GM12872 (cell line): ENCODE measurements at regions not wholly inside any gene's neighbourhood (a gene's known extent, or its start where the extent isn't known, plus 50 kb on each side); places are given as distances from the start of the nearest gene placed in this dataset.

ENCODE experiments used
- TF ChIP-seq, protein P1 (sequence below): IDR thresholded peaks from 3 replicates; pipeline ENCODE4 v1.5.1; 2011; ENCODE audit warnings: low read depth, mild to moderate bottlenecking, low read length, moderate library complexity; ENCODE audit not compliant: insufficient read depth

DNA sequence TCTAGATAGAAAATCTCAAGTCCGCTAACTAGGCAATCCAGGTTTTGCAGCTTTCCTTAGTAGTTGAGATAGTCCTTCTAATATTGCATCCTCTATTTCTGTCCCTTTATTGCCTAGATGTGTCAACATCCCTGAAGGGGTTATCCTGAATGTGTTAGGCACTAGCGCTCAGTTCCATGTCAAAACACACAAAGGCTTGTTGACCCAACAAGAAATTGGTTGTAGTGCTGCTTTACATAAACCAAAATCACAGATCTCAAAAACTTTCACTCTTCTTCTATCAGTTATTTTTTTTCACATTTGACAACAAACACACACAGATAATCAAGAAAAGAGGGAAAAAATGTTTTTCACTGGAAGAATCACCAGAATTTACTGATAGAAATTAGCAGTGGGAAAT, 51.4 kb upstream of the SOX2 start:
- TF ChIP-seq, protein P1, sequence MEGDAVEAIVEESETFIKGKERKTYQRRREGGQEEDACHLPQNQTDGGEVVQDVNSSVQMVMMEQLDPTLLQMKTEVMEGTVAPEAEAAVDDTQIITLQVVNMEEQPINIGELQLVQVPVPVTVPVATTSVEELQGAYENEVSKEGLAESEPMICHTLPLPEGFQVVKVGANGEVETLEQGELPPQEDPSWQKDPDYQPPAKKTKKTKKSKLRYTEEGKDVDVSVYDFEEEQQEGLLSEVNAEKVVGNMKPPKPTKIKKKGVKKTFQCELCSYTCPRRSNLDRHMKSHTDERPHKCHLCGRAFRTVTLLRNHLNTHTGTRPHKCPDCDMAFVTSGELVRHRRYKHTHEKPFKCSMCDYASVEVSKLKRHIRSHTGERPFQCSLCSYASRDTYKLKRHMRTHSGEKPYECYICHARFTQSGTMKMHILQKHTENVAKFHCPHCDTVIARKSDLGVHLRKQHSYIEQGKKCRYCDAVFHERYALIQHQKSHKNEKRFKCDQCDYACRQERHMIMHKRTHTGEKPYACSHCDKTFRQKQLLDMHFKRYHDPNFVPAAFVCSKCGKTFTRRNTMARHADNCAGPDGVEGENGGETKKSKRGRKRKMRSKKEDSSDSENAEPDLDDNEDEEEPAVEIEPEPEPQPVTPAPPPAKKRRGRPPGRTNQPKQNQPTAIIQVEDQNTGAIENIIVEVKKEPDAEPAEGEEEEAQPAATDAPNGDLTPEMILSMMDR = no peak

DNA sequence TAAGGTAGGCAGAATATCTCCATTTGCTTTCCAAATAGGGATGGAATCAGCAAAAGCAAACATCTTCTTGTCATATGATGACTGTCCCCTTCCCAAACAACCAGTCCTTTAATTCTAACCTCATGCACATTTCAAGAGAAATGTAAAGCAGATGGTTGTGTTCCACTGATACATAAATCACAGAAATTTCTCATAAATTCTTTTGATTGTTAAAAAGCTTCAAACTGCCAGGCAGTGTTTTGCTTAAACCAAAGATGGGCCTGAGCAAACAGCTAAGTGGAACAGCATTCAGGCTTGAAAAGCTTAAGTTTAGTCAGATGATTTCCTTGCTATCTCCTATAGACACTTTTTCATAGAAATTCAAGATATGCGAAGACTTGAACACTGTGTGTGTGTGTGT, 74.3 kb upstream of the SOX2 start:
- TF ChIP-seq, protein P1 = no peak

DNA sequence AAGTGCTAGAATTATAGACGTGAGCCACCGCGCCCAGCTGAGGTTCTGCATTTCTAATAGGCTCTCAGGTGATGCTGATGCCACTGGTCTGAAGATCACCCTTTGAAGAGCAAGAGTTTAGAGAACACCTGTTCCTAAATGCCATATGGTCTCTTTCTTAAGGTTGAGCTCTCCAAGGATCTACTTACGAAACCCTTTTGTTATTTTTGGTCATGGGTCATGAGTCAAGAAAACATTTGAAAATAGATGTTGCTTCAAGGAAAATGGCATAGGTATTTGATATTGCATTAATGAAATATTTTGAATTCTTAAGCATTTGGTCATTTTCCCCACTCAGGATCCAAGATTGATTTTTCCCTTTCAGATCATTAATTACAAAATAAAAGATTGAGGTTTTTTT, 74.7 kb upstream of the SOX2 start:
- TF ChIP-seq, protein P1 = no peak

DNA sequence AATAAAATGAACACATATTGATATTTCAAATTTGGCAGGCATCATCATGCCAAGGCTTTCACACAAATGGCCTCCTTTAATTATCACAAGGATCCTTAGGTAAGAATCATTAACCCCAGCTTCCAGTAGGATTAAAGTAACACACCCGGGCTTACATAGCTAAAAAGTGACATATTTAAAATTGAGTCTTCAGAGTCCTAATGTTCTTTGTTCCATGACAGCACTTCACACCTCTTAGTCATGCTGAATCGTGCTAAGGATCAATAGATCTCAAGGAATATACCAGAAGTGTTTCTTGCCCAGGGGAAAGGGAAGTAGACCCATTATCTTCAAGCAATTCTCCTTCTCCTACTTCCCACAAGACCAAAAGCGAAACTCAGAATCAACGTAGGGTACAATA, 76.6 kb upstream of the SOX2 start:
- TF ChIP-seq, protein P1 = no peak

DNA sequence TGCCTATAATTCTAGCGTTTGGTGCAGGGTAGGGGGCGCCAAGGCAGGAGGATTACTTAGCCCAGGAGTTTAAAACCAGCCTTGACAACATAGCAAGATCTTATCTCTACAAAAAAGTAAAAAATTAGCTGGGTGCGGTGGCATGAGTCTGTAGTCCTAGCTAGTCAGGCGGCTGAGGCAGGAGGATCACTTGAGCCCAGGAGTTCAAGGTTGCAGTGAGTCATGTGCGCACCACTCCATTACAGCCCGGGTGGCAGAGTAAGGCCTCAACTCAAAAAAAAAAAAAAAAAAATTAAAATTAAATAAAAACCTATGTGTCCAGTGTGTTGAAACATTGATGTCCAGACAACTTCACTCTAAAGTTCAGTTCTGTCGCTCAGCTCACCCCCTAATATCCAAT, 78.2 kb upstream of the SOX2 start:
- TF ChIP-seq, protein P1 = no peak

DNA sequence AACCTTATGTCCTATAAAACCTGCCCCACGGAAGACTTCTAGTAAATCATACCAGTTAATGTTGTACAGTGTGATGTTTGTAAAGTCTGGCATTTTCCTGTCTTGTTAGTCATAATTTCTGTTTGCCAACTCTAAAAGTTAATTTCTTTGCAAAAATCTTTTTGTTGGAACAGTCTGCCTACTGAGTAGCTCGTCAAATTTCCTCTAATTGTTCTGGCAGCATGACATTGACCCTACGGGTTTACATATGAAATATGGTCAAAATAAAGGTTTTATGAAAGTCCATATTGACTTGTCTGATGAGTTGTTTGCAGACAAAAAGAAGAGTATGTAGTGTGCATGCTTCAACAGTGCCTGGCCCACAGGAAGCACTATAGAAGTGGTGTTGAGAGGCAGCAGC, 79.8 kb upstream of the SOX2 start:
- TF ChIP-seq, protein P1 = no peak

DNA sequence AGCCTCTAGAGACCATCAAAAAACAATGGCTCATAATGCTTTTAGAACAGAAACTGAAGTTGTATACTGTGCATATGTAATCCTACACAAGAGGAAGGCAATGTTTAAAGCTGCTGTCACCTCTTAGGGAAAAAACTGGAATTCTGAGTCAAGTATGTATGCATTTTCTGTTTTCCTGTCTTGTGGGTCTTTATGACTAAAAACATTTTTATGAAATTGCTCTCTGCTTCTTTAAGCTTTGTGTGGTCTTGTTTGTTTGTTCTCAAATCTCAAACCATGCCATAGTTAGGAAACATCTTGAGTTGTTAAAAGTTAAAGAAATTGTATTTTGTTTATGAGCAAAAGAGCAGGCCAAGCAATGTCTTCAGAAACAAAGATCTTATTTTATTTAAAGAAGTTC, 80.9 kb upstream of the SOX2 start:
- TF ChIP-seq, protein P1 = no peak

DNA sequence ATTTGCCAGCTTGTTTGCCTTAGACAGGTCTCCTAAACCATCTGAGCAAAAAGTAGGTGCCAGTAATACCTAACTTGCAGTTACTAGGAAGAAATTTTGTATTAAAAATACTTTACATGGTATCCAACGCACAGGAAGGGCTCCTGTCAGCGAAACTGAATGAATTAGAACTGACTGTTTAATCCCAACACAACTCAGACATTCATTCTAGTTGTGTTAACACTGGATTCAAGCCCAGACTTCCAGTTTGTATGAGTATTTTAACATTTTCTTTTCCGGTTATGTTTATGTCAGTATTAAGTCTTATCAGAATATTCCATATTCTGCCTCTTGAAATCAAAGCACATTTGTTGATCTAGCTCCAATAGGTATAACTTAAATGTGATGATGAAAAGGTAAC, 82.0 kb upstream of the SOX2 start:
- TF ChIP-seq, protein P1 = no peak
